ENCODE measurements at regions not wholly inside any gene's neighbourhood (a gene's known extent, or its start where the extent isn't known, plus 50 kb on each side); places are given as distances from the start of the nearest gene placed in this dataset.
"Not testable (repeated sequence)": the region's sequence is repeated elsewhere in the genome, so short reads cannot be mapped to it uniquely, and the experiment has no call there.

- in situ Hi-C loops (cut with HindIII; ENCODE audit: low pct_ligation_motif_present, low pct_unique_long_range_greater_than_20kb, low sequenced_read_pairs), result no loop called here
- DNase-seq, result no peak
Observed at GRCh38 chr17:56727876-56728617, 105.7 kb downstream of the C17orf67 start.

- DNase-seq; in situ Hi-C loops (cut with HindIII; ENCODE audit: low pct_ligation_motif_present, low pct_unique_long_range_greater_than_20kb, low sequenced_read_pairs): not testable (repeated sequence)
Observed at GRCh38 chr17:56731096-56731495, 102.6 kb downstream of the C17orf67 start.

- no peak for DNase-seq
- in situ Hi-C loops (cut with HindIII; ENCODE audit: low pct_ligation_motif_present, low pct_unique_long_range_greater_than_20kb, low sequenced_read_pairs), result no loop called here
Observed at GRCh38 chr17:56733833-56734232, 99.9 kb downstream of the C17orf67 start.

- in situ Hi-C loops (cut with HindIII; ENCODE audit: low pct_ligation_motif_present, low pct_unique_long_range_greater_than_20kb, low sequenced_read_pairs), result no loop called here
- no peak for DNase-seq
Observed at GRCh38 chr17:56735842-56736241, 97.9 kb downstream of the C17orf67 start.

GRCh38 chr17:56737421-56738161 lies 96.1 kb downstream of the C17orf67 start:
- DNase-seq, result no peak
- in situ Hi-C loops (cut with HindIII; ENCODE audit: low pct_ligation_motif_present, low pct_unique_long_range_greater_than_20kb, low sequenced_read_pairs), result no loop called here

GRCh38 chr17:56739376-56739775 lies 94.3 kb downstream of the C17orf67 start:
- in situ Hi-C loops (cut with HindIII; ENCODE audit: low pct_ligation_motif_present, low pct_unique_long_range_greater_than_20kb, low sequenced_read_pairs), result no loop called here
- DNase-seq, result no peak

- in situ Hi-C loops (cut with HindIII; ENCODE audit: low pct_ligation_motif_present, low pct_unique_long_range_greater_than_20kb, low sequenced_read_pairs), result no loop called here
- DNase-seq, result no peak
Observed at GRCh38 chr17:56739776-56740175, 93.9 kb downstream of the C17orf67 start.

- DNase-seq, result no peak
- in situ Hi-C loops (cut with HindIII; ENCODE audit: low pct_ligation_motif_present, low pct_unique_long_range_greater_than_20kb, low sequenced_read_pairs), result no loop called here
Observed at GRCh38 chr17:56740481-56740880, 93.2 kb downstream of the C17orf67 start.
